GM12873 (cell line): ENCODE measurements at regions not wholly inside any gene's neighbourhood (a gene's known extent, or its start where the extent isn't known, plus 50 kb on each side); places are given as distances from the start of the nearest gene placed in this dataset.

Source experiments
- TF ChIP-seq, protein P1 (sequence below): IDR thresholded peaks from 2 replicates; pipeline ENCODE4 v1.5.1; 2012; ENCODE audit warnings: low read depth, mild to moderate bottlenecking, moderate library complexity, low read length, control low read depth; ENCODE audit not compliant: insufficient read depth; ENCODE audit errors: missing control alignments

GRCh38 chr2:134004467-134004866 lies 249.4 kb upstream of the MGAT5 start:
- TF ChIP-seq, protein P1, sequence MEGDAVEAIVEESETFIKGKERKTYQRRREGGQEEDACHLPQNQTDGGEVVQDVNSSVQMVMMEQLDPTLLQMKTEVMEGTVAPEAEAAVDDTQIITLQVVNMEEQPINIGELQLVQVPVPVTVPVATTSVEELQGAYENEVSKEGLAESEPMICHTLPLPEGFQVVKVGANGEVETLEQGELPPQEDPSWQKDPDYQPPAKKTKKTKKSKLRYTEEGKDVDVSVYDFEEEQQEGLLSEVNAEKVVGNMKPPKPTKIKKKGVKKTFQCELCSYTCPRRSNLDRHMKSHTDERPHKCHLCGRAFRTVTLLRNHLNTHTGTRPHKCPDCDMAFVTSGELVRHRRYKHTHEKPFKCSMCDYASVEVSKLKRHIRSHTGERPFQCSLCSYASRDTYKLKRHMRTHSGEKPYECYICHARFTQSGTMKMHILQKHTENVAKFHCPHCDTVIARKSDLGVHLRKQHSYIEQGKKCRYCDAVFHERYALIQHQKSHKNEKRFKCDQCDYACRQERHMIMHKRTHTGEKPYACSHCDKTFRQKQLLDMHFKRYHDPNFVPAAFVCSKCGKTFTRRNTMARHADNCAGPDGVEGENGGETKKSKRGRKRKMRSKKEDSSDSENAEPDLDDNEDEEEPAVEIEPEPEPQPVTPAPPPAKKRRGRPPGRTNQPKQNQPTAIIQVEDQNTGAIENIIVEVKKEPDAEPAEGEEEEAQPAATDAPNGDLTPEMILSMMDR: no peak

DNA sequence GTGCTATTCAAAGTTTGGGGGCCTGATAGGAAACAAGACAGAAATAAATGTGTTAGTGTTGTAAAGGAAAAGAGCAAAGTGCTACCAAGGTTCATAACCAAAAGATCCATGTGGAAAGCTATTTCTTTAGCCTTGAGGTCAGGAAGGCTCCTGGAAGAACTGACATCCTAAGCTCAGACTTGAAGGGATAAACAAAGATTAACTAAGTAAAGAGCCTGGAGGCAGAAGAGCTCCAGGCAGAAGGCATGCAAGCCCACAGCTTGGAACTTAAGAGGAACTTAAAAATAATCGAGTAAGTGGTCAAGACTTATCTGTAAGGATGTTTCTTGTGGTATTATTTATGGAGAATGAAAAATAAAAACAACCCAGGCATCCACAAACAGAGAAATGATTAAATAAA lies 245.0 kb upstream of the MGAT5 start:
- TF ChIP-seq, protein P1: no peak

- TF ChIP-seq, protein P1: no peak
Observed at GRCh38 chr2:134009440-134009839, 244.4 kb upstream of the MGAT5 start.

GRCh38 chr2:134011936-134012586 lies 241.8 kb upstream of the MGAT5 start:
- TF ChIP-seq, protein P1: no peak

DNA sequence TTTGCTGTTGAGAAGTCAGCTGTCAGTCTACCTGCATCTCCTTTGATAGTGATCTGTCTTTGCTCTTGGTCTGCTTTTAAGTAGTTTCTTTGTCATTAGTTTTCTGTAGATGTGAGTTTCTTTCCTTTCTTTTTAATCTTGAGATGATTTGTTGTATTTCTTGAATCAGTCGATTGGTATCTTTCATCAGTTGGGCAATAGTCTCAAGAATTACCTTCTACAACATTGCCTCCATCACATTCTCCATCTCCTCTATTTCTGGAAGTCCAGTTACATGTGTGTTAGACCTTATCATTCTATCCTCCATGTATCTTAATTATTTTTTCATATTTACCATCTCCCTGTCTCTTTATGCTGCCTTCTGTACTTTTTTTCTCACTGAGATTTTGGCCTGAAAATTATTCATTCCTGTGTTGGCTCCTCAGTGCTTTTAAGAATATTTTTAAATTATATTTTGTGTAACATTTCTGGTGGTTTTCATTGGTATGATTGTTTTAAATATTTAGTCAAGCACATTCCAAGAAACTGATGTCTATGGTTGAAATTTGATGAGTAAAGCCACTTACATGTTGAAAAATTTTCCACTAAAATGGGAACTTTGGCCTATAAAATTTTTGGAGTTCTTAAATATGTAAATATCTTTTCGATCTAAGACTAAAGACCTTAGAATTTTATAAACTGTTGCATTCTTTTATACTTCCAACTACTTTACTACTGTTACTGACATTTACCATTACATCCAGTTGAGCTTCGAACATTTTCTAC lies 239.5 kb upstream of the MGAT5 start:
- TF ChIP-seq, protein P1: no peak

DNA sequence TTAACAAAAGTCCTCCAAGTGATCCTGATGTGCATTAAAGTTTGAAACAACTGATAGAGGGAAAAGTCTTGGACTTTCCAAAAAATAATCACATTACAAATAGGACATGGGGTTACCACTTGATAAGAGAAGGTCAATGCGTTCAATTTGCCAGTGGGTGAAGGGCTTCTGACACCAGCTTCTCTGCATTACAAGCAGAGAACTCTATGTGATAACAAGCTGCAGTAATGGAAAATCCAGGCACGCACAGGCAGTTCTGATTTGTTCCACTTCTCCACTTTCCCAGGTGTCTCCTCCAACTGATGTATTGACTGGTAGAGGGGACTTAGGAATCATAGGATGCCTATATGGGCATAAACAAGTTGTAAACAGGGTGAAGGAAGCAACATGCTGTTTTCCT lies 234.0 kb upstream of the MGAT5 start:
- TF ChIP-seq, protein P1: no peak

GRCh38 chr2:134020608-134021007 lies 233.3 kb upstream of the MGAT5 start:
- TF ChIP-seq, protein P1: no peak
